ENCODE measurements at regions not wholly inside any gene's neighbourhood (a gene's known extent, or its start where the extent isn't known, plus 50 kb on each side); places are given as distances from the start of the nearest gene placed in this dataset.

DNA sequence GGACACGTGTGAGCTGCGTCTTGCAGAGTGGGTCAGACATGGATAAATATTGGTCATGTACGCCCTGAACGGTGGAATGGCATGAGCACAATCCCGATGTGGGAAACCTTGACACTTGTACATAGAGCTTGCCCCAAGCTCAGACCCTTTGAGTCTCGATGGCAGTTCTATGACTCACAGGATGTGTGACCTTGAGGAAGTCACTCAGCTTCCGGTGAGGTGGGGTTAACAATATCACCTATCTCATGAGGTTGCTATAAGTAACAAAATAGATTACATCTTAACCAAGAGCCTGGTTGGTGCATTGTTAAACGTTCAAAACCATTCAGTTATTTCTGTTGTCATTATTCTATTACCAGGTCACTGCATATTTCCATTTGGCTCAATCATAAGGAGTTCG is 109.1 kb upstream of the TBL1X start:
- no peaks in the 10 kb centered on the region for H3K36me3 ChIP-seq (ENCODE audit: low read length)
- no peak overlapping the region for H3K4me3 ChIP-seq (ENCODE audit: insufficient read depth, low read length, poor library complexity, severe bottlenecking)
- no peaks in the 10 kb centered on the region for H3K79me2 ChIP-seq (ENCODE audit: insufficient read depth, low read length)
- no peaks in the 10 kb centered on the region for H3K9me3 ChIP-seq (ENCODE audit: insufficient read depth, low read length)
- H3K9me2 ChIP-seq (replicated peaks; ENCODE audit: insufficient read depth, low read length) = no peaks in the 10 kb centered on the region
- H3F3A ChIP-seq (ENCODE audit: insufficient read depth) = peaks cover 6% of the 10 kb centered on the region; the same call in 1 of the 2 replicates
- H3K27ac ChIP-seq (ENCODE audit: low read depth, low read length) = no peak overlapping the region
- H3K27me3 ChIP-seq (ENCODE audit: low read length) = no peaks in the 10 kb centered on the region
- TF ChIP-seq, protein P1, sequence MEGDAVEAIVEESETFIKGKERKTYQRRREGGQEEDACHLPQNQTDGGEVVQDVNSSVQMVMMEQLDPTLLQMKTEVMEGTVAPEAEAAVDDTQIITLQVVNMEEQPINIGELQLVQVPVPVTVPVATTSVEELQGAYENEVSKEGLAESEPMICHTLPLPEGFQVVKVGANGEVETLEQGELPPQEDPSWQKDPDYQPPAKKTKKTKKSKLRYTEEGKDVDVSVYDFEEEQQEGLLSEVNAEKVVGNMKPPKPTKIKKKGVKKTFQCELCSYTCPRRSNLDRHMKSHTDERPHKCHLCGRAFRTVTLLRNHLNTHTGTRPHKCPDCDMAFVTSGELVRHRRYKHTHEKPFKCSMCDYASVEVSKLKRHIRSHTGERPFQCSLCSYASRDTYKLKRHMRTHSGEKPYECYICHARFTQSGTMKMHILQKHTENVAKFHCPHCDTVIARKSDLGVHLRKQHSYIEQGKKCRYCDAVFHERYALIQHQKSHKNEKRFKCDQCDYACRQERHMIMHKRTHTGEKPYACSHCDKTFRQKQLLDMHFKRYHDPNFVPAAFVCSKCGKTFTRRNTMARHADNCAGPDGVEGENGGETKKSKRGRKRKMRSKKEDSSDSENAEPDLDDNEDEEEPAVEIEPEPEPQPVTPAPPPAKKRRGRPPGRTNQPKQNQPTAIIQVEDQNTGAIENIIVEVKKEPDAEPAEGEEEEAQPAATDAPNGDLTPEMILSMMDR (IDR thresholded peaks at IDR 0.05; ENCODE audit: insufficient read depth, low read length, poor library complexity, severe bottlenecking) = no peak
- TF ChIP-seq EZH2phosphoT487 (conservative IDR thresholded peaks at IDR 0.05; ENCODE audit: low read length) = no peak
- H3K9ac ChIP-seq (ENCODE audit: low read length) = no peak overlapping the region
- H4K20me1 ChIP-seq (ENCODE audit: low read depth, low read length) = no peaks in the 10 kb centered on the region
- H3K4me2 ChIP-seq (ENCODE audit: low read depth, low read length, poor library complexity, severe bottlenecking) = no peak overlapping the region
- H2AFZ ChIP-seq (ENCODE audit: low read depth, low read length, severe bottlenecking) = no peak overlapping the region

GRCh38 chrX:9356846-9357245 is 108.0 kb upstream of the TBL1X start:
- TF ChIP-seq, protein P1 (IDR thresholded peaks at IDR 0.05; ENCODE audit: insufficient read depth, low read length, poor library complexity, severe bottlenecking) = no peak
- no peak for TF ChIP-seq EZH2phosphoT487 (conservative IDR thresholded peaks at IDR 0.05; ENCODE audit: low read length)
- no peaks in the 10 kb centered on the region for H3K9me3 ChIP-seq (ENCODE audit: insufficient read depth, low read length)
- no peaks in the 10 kb centered on the region for H3K36me3 ChIP-seq (ENCODE audit: low read length)
- no peak overlapping the region for H3K4me3 ChIP-seq (ENCODE audit: insufficient read depth, low read length, poor library complexity, severe bottlenecking)
- H2AFZ ChIP-seq (ENCODE audit: low read depth, low read length, severe bottlenecking) = no peak overlapping the region
- H3K27ac ChIP-seq (ENCODE audit: low read depth, low read length) = no peak overlapping the region
- H3K27me3 ChIP-seq (ENCODE audit: low read length) = no peaks in the 10 kb centered on the region
- H3F3A ChIP-seq (ENCODE audit: insufficient read depth) = peaks cover 6% of the 10 kb centered on the region; the same call in 1 of the 2 replicates
- no peaks in the 10 kb centered on the region for H4K20me1 ChIP-seq (ENCODE audit: low read depth, low read length)
- no peaks in the 10 kb centered on the region for H3K79me2 ChIP-seq (ENCODE audit: insufficient read depth, low read length)
- no peak overlapping the region for H3K4me2 ChIP-seq (ENCODE audit: low read depth, low read length, poor library complexity, severe bottlenecking)
- H3K9ac ChIP-seq (ENCODE audit: low read length) = no peak overlapping the region
- no peaks in the 10 kb centered on the region for H3K9me2 ChIP-seq (replicated peaks; ENCODE audit: insufficient read depth, low read length)

GRCh38 chrX:9357518-9358114 is 107.2 kb upstream of the TBL1X start:
- Histone ChIP-seq H3K4me3 (ENCODE audit: insufficient read depth, low read length, poor library complexity, severe bottlenecking) (no peak overlapping the region), H3K9me3 (ENCODE audit: insufficient read depth, low read length) (no peaks in the 10 kb centered on the region), H3K27ac (ENCODE audit: low read depth, low read length) (no peak overlapping the region), H3K79me2 (ENCODE audit: insufficient read depth, low read length) (no peaks in the 10 kb centered on the region), H3K36me3 (ENCODE audit: low read length) (no peaks in the 10 kb centered on the region), H3K4me2 (ENCODE audit: low read depth, low read length, poor library complexity, severe bottlenecking) (no peak overlapping the region), H3F3A (ENCODE audit: insufficient read depth) (no peaks in the 10 kb centered on the region), H4K20me1 (ENCODE audit: low read depth, low read length) (no peaks in the 10 kb centered on the region), H3K27me3 (ENCODE audit: low read length) (no peaks in the 10 kb centered on the region), H2AFZ (ENCODE audit: low read depth, low read length, severe bottlenecking) (no peak overlapping the region), H3K9me2 (replicated peaks; ENCODE audit: insufficient read depth, low read length) (no peaks in the 10 kb centered on the region), H3K9ac (ENCODE audit: low read length) (no peak overlapping the region)
- TF ChIP-seq EZH2phosphoT487 (conservative IDR thresholded peaks at IDR 0.05; ENCODE audit: low read length) = no peak
- TF ChIP-seq, protein P1 (IDR thresholded peaks at IDR 0.05; ENCODE audit: insufficient read depth, low read length, poor library complexity, severe bottlenecking) = no peak

All from SU-DHL-6 (cell line).